ENCODE measurements at regions not wholly inside any gene's neighbourhood (a gene's known extent, or its start where the extent isn't known, plus 50 kb on each side); places are given as distances from the start of the nearest gene placed in this dataset.
"Not testable (repeated sequence)": the region's sequence is repeated elsewhere in the genome, so short reads cannot be mapped to it uniquely, and the experiment has no call there.

GRCh38 chr14:81584495-81584894 is 50.8 kb upstream of the SEL1L start:
- DNase-seq, result no peak

GRCh38 chr14:81589381-81590065 is 55.9 kb upstream of the SEL1L start:
- DNase-seq, result no peak

GRCh38 chr14:81591266-81591665 is 57.6 kb upstream of the SEL1L start:
- no peak for DNase-seq

GRCh38 chr14:81594012-81594411 is 60.4 kb upstream of the SEL1L start:
- DNase-seq, result no peak

- no peak for DNase-seq
These were observed 72.0 kb upstream of the SEL1L start for GRCh38 chr14:81605660-81606059.

- DNase-seq, result no peak
These were observed 79.8 kb upstream of the SEL1L start for GRCh38 chr14:81613341-81614045.

- DNase-seq, result not testable (repeated sequence)
These were observed 80.6 kb upstream of the SEL1L start for GRCh38 chr14:81614302-81614701.

- DNase-seq, result no peak
These were observed 85.0 kb upstream of the SEL1L start for GRCh38 chr14:81618695-81619094.

GRCh38 chr14:81619816-81620215 is 86.2 kb upstream of the SEL1L start:
- DNase-seq, result no peak

GRCh38 chr14:81623771-81624396 is 90.2 kb upstream of the SEL1L start:
- not testable (repeated sequence) for DNase-seq

- no peak for DNase-seq
These were observed 91.7 kb upstream of the SEL1L start for GRCh38 chr14:81625343-81625742.

- DNase-seq, result no peak
These were observed 98.5 kb upstream of the SEL1L start for GRCh38 chr14:81632157-81632556.

- DNase-seq, result no peak
These were observed 99.8 kb upstream of the SEL1L start for GRCh38 chr14:81633496-81633895.

- no peak for DNase-seq
These were observed 104.0 kb upstream of the SEL1L start for GRCh38 chr14:81637639-81638038.

- DNase-seq, result no peak
These were observed 105.1 kb upstream of the SEL1L start for GRCh38 chr14:81638656-81639280.

GRCh38 chr14:81653626-81654025 is 120.0 kb upstream of the SEL1L start:
- DNase-seq, result no peak

- DNase-seq, result no peak
These were observed 122.0 kb upstream of the SEL1L start for GRCh38 chr14:81655423-81656314.

- no peak for DNase-seq
These were observed 123.2 kb upstream of the SEL1L start for GRCh38 chr14:81656811-81657210.

GRCh38 chr14:81662066-81662465 is 128.4 kb upstream of the SEL1L start:
- no peak for DNase-seq

- no peak for DNase-seq
These were observed 129.0 kb upstream of the SEL1L start for GRCh38 chr14:81662570-81663197.

GRCh38 chr14:81668626-81669274 is 135.1 kb upstream of the SEL1L start:
- DNase-seq, result no peak

GRCh38 chr14:81669308-81669707 is 135.7 kb upstream of the SEL1L start:
- no peak for DNase-seq
